ENCODE measurements at regions not wholly inside any gene's neighbourhood (a gene's known extent, or its start where the extent isn't known, plus 50 kb on each side); places are given as distances from the start of the nearest gene placed in this dataset.

- TF ChIP-seq TAF1 (IDR thresholded peaks at IDR 0.05; ENCODE audit: borderline replicate concordance, low read depth, low read length) = no peak
- no peak for TF ChIP-seq POLR2A (IDR thresholded peaks at IDR 0.05; ENCODE audit: low read depth, low read length)
- TF ChIP-seq POLR2AphosphoS5 (IDR thresholded peaks at IDR 0.05; ENCODE audit: low read depth, low read length) = no peak
Measured at GRCh38 chr12:84357314-84357713, 555.3 kb downstream of the SLC6A15 start.
